ENCODE measurements at regions not wholly inside any gene's neighbourhood (a gene's known extent, or its start where the extent isn't known, plus 50 kb on each side); places are given as distances from the start of the nearest gene placed in this dataset.

- no peak for DNase-seq (ENCODE audit: low spot score)
- TF ChIP-seq CTCF (IDR thresholded peaks at IDR 0.05), result no peak
- no peak for ATAC-seq (ENCODE audit: low FRiP score)
These were observed 155.7 kb upstream of the CAMK1G start for GRCh38 chr1:209427811-209428210.

GRCh38 chr1:209428241-209428921 lies 155.1 kb upstream of the CAMK1G start:
- DNase-seq (ENCODE audit: low spot score) (no peak), ATAC-seq (ENCODE audit: low FRiP score) (no peak)
- TF ChIP-seq CTCF (IDR thresholded peaks at IDR 0.05), result no peak

- TF ChIP-seq CTCF (IDR thresholded peaks at IDR 0.05), result no peak
- ATAC-seq (ENCODE audit: low FRiP score), result no peak
- DNase-seq (ENCODE audit: low spot score), result no peak
These were observed 153.9 kb upstream of the CAMK1G start for GRCh38 chr1:209429611-209430010.

- no peak for ATAC-seq (ENCODE audit: low FRiP score)
These were observed 153.4 kb upstream of the CAMK1G start for GRCh38 chr1:209430107-209430506.

GRCh38 chr1:209430821-209431259 lies 152.7 kb upstream of the CAMK1G start:
- ATAC-seq (ENCODE audit: low FRiP score), result no peak
- no peak for DNase-seq (ENCODE audit: low spot score)
- no peak for TF ChIP-seq CTCF (IDR thresholded peaks at IDR 0.05)

More at GRCh38 chr1:209430107-209430506, 153.4 kb upstream of the CAMK1G start:
- no peak for TF ChIP-seq CTCF (IDR thresholded peaks at IDR 0.05)
- DNase-seq (ENCODE audit: low spot score), result no peak

GRCh38 chr1:209431402-209431801 lies 152.1 kb upstream of the CAMK1G start:
- TF ChIP-seq CTCF (IDR thresholded peaks at IDR 0.05), result no peak
- DNase-seq (ENCODE audit: low spot score), result no peak

GRCh38 chr1:209431813-209432442 lies 151.6 kb upstream of the CAMK1G start:
- no peak for DNase-seq (ENCODE audit: low spot score)
- no peak for TF ChIP-seq CTCF (IDR thresholded peaks at IDR 0.05)
- ATAC-seq (ENCODE audit: low FRiP score), result no peak

More at GRCh38 chr1:209431402-209431801, 152.1 kb upstream of the CAMK1G start:
- no peak for ATAC-seq (ENCODE audit: low FRiP score)
